Esophagus muscularis mucosa (tissue), 4 donors: ENCODE measurements at regions not wholly inside any gene's neighbourhood (a gene's known extent, or its start where the extent isn't known, plus 50 kb on each side); places are given as distances from the start of the nearest gene placed in this dataset.

Source experiments
- DNase-seq: peaks from one replicate; pipeline ENCODE4 v3.0.0-alpha.2; 2017; ENCODE audit errors: extremely low spot score
- H3K27ac ChIP-seq, 4 donors: fragments of 200-600 bp; sonication (generic); replicated peaks in 1 of 4; 1 replicate in 3 of 4; 2 replicates in 1 of 4; pipeline ENCODE4 v1.5.1; 2016 to 2019; ENCODE audit warnings: mild to moderate bottlenecking in 1 of 4
- H3K27me3 ChIP-seq, 4 donors: fragments of 200-600 bp; sonication (generic); one replicate each; pipeline versions ENCODE4 v1.5.1 to v1.6.0; 2016 to 2019
- H3K36me3 ChIP-seq, 4 donors: fragments of 200-600 bp; sonication (generic); one replicate each; pipeline ENCODE4 v1.5.1; 2016 to 2019
- H3K4me1 ChIP-seq, 4 donors: fragments of 200-600 bp; sonication (generic); one replicate each; pipeline ENCODE4 v1.5.1; 2016 to 2019
- H3K4me3 ChIP-seq, 4 donors: fragments of 200-600 bp; sonication (generic); 1 replicate in 2 of 4; 2 replicates in 2 of 4; pipeline ENCODE4 v1.5.1; 2016 to 2019; ENCODE audit warnings: mild to moderate bottlenecking in 4 of 4, moderate library complexity in 1 of 4
- H3K9me3 ChIP-seq, 4 donors: fragments of 200-600 bp; sonication (generic); 1 replicate in 3 of 4; 2 replicates in 1 of 4; pipeline ENCODE4 v1.5.1; 2016 to 2019
- EP300 ChIP-seq: sonication (generic); formaldehyde crosslinking; IDR thresholded peaks from one replicate; pipeline ENCODE4 v1.6.1; 2017; ENCODE audit warnings: antibody characterized with exemption
- POLR2A ChIP-seq: fragments of 450-650 bp; IDR thresholded peaks from one replicate; pipeline ENCODE4 v1.6.1; 2017; ENCODE audit warnings: antibody characterized with exemption, moderate library complexity, mild to moderate bottlenecking, low read depth
- POLR2AphosphoS5 ChIP-seq, 2 donors: sonication (generic); formaldehyde crosslinking; IDR thresholded peaks; one replicate each; pipeline ENCODE4 v1.6.1; 2017; ENCODE audit warnings: antibody characterized with exemption in 2 of 2
- WGBS: methylation state at CpG from one replicate; pipeline ENCODE4 v1.1.5; 2018; 5-methylcytosine and 5-hydroxymethylcytosine counted together
- intact Hi-C: fragments of 100-400 bp; cut with DNase I; formaldehyde crosslinking; loops from one replicate; pipeline ENCODE4 v1.15.1; 2023
- TF ChIP-seq, protein P1 (sequence below), 3 experiments: fragments of 200-600 bp in 2 of 3; fragments of 450-650 bp in 1 of 3; sonication (generic) in 2 of 3; IDR thresholded peaks; one replicate each; pipeline ENCODE4 v1.5.1; 2017 to 2019; ENCODE audit warnings: antibody characterized with exemption in 3 of 3, mild to moderate bottlenecking in 2 of 3, moderate library complexity in 1 of 3

DNA sequence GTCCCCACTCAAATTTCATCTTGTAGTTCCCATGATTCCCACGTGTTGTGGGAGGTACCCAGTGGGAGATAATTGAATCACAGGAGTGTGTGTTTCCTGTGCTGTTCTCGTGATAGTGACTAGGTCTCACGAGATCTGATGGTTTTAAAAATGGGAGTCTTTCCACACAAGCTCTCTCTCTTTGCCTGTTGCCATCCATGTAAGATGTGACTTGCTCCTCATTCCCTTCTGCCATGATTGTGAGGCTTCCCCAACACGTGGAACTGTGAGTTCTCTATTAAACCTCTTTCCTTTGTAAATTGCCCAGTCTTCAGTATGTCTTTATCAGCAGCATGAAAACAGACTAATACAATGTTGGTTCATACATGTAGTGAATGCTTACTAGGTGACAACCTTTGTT is 163.2 kb upstream of the PALMD start:
- TF ChIP-seq EP300 (no peak), POLR2A (no peak), POLR2AphosphoS5 (IDR thresholded peaks at IDR 0.05) (no peak)
- TF ChIP-seq, protein P1, sequence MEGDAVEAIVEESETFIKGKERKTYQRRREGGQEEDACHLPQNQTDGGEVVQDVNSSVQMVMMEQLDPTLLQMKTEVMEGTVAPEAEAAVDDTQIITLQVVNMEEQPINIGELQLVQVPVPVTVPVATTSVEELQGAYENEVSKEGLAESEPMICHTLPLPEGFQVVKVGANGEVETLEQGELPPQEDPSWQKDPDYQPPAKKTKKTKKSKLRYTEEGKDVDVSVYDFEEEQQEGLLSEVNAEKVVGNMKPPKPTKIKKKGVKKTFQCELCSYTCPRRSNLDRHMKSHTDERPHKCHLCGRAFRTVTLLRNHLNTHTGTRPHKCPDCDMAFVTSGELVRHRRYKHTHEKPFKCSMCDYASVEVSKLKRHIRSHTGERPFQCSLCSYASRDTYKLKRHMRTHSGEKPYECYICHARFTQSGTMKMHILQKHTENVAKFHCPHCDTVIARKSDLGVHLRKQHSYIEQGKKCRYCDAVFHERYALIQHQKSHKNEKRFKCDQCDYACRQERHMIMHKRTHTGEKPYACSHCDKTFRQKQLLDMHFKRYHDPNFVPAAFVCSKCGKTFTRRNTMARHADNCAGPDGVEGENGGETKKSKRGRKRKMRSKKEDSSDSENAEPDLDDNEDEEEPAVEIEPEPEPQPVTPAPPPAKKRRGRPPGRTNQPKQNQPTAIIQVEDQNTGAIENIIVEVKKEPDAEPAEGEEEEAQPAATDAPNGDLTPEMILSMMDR (IDR thresholded peaks at IDR 0.05): no peak
- Histone ChIP-seq H3K27ac (no peak overlapping the region), H3K27me3 (no peaks in the 10 kb centered on the region), H3K4me3 (no peak overlapping the region), H3K4me1 (no peaks in the 10 kb centered on the region), H3K36me3 (no peaks in the 10 kb centered on the region), H3K9me3 (no peaks in the 10 kb centered on the region)
- intact Hi-C loops: loop anchor here (5.0 kb wide), 2 partner anchors 205 to 225 kb away; no protein-coding TSS in a partner anchor
- 88% methylated on average over 4 of the region's 4 CpGs for WGBS
- no peak for DNase-seq

DNA sequence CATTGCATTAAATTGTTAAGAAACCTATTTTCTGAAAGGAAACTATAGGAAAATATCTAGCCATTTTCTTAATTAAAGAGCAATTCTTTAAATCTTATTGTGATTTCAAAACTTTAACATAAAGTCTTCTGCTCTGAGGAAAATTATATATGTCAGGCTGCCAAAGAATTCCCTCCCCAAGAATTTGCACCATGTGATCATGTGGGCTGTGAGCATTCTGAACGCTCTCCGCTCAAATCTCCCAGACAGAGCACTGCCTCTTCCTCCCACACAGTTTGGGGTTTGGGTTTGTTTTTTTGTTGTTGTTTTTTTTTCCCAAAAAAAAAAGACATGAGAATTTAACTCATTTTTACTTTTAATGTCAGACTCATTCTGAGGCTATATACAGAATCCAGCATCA is 155.9 kb upstream of the PALMD start:
- no peak for DNase-seq
- H3K4me1 ChIP-seq: no peaks in the 10 kb centered on the region
- no peaks in the 10 kb centered on the region for H3K9me3 ChIP-seq
- H3K36me3 ChIP-seq: no peaks in the 10 kb centered on the region
- no peak for TF ChIP-seq POLR2AphosphoS5 (IDR thresholded peaks at IDR 0.05)
- no peak for TF ChIP-seq EP300
- no peak for TF ChIP-seq POLR2A
- TF ChIP-seq, protein P1 (IDR thresholded peaks at IDR 0.05): no peak
- intact Hi-C loops: no loop called here
- H3K27me3 ChIP-seq: no peaks in the 10 kb centered on the region
- no peak overlapping the region for H3K27ac ChIP-seq
- no peak overlapping the region for H3K4me3 ChIP-seq
- WGBS: 84% methylated on average over 2 of the region's 2 CpGs

DNA sequence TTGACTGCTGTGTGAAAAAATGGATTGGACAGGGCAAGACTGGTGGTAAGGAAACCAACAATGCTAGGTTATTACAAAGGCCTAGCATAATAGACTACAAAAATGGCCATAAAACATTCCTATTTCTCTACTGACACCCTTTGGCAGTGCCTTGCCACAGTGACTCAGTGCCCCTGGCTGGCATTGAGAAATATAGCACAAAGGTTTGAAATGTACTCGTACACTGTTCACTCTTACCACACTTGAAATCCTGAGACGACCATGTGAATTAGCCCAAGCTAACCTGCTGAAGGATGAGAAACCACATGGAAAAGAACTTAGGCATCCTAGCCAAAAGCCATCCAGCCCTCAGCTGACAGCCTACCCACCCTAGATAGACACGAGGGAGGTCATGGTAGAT is 149.8 kb upstream of the PALMD start:
- intact Hi-C loops: no loop called here
- H3K36me3 ChIP-seq: no peaks in the 10 kb centered on the region
- H3K27ac ChIP-seq: no peak overlapping the region
- no peak for DNase-seq
- H3K9me3 ChIP-seq: no peaks in the 10 kb centered on the region
- 89% methylated on average over 3 of the region's 3 CpGs for WGBS
- no peaks in the 10 kb centered on the region for H3K27me3 ChIP-seq
- no peaks in the 10 kb centered on the region for H3K4me1 ChIP-seq
- TF ChIP-seq POLR2A (no peak), POLR2AphosphoS5 (IDR thresholded peaks at IDR 0.05) (no peak), EP300 (no peak)
- TF ChIP-seq, protein P1 (IDR thresholded peaks at IDR 0.05): no peak
- H3K4me3 ChIP-seq: no peak overlapping the region

DNA sequence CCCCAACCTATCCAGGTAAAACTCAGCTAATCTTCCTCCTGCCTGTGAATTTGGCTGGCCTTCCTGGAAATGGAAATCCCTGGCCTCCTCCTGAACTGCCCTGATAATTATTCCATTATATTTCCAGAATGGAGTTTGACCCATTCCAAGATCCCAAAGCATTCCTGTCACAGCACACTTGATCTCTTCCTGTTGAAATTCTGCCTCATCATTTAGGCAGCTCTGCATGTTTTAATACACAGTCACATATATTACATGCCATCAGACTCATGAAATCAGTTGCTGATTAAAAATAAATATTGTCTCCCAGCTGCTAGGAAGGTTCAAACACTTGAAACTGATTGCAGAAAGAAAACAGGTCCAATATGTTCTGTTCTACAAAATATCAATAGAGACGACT is 148.2 kb upstream of the PALMD start:
- H3K9me3 ChIP-seq: no peaks in the 10 kb centered on the region
- H3K4me3 ChIP-seq: no peak overlapping the region
- TF ChIP-seq POLR2AphosphoS5 (IDR thresholded peaks at IDR 0.05) (no peak), POLR2A (no peak), EP300 (no peak)
- TF ChIP-seq, protein P1 (IDR thresholded peaks at IDR 0.05): no peak
- no peaks in the 10 kb centered on the region for H3K4me1 ChIP-seq
- DNase-seq: no peak
- H3K36me3 ChIP-seq: no peaks in the 10 kb centered on the region
- 88% methylated on average over 1 of the region's 1 CpG for whole genome bisulfite sequencing
- no peak overlapping the region for H3K27ac ChIP-seq
- no peaks in the 10 kb centered on the region for H3K27me3 ChIP-seq
- intact Hi-C loops: no loop called here

DNA sequence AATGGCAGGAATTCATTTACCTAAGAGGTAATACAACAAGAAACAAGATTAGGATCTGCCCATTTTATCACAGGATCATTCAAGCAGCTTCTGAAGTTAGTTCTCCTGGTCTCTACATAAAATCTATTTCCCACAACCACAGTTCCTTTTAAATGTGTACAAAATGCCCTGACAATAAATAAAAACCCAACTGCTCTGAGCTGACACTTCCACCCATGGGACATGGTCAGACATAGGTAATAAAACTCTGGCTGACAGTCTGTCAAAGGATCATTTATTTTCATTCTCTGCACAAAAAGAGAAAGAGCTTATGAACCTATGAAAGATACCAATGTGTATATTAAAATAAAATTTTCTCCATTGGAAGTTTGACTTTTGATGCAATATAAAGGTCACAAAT is 145.4 kb upstream of the PALMD start:
- H3K36me3 ChIP-seq: no peaks in the 10 kb centered on the region
- no peak for DNase-seq
- H3K9me3 ChIP-seq: no peaks in the 10 kb centered on the region
- H3K4me1 ChIP-seq: peaks cover 0 to 8% (median 2%) of the 10 kb centered on the region in 4 donors
- TF ChIP-seq EP300 (no peak), POLR2AphosphoS5 (IDR thresholded peaks at IDR 0.05) (no peak), POLR2A (no peak)
- TF ChIP-seq, protein P1 (IDR thresholded peaks at IDR 0.05): no peak
- no peak overlapping the region for H3K27ac ChIP-seq
- H3K27me3 ChIP-seq: no peaks in the 10 kb centered on the region
- H3K4me3 ChIP-seq: no peak overlapping the region
- intact Hi-C loops: no loop called here
